GM06990 (cell line): ENCODE measurements at regions not wholly inside any gene's neighbourhood (a gene's known extent, or its start where the extent isn't known, plus 50 kb on each side); places are given as distances from the start of the nearest gene placed in this dataset.

Source experiments
- DNase-seq: peaks from one replicate; pipeline ENCODE4 v3.0.0-alpha.2; 2011; ENCODE audit not compliant: insufficient read length; ENCODE audit errors: extremely low read depth
- H3K27me3 ChIP-seq: replicated peaks from 2 replicates; pipeline ENCODE4 v1.6.0; 2011; ENCODE audit warnings: low read length; ENCODE audit not compliant: control insufficient read depth, insufficient read depth
- H3K36me3 ChIP-seq: 2 replicates; pipeline ENCODE4 v1.5.1; 2011; ENCODE audit warnings: low read length; ENCODE audit not compliant: control insufficient read depth, insufficient read depth
- H3K4me3 ChIP-seq: replicated peaks from 2 replicates; pipeline ENCODE4 v1.5.1; 2011; ENCODE audit warnings: low read depth, mild to moderate bottlenecking, control low read depth, low read length
- CTCF ChIP-seq: IDR thresholded peaks from 2 replicates; pipeline ENCODE4 v1.5.1; 2011; ENCODE audit warnings: low read length, control low read depth, mild to moderate bottlenecking, inconsistent platforms; ENCODE audit not compliant: insufficient read depth, poor library complexity, severe bottlenecking

GRCh38 chr10:44828508-44829142 is 82.5 kb upstream of the TMEM72 start:
- TF ChIP-seq CTCF, result no peak
- DNase-seq, result no peak
- Histone ChIP-seq H3K36me3 (no peaks in the 10 kb centered on the region), H3K4me3 (no peak overlapping the region), H3K27me3 (no peaks in the 10 kb centered on the region; the same call in 1 of the 2 replicates)

GRCh38 chr10:44829426-44829825 is 81.7 kb upstream of the TMEM72 start:
- DNase-seq, result no peak
- Histone ChIP-seq H3K36me3 (no peaks in the 10 kb centered on the region), H3K4me3 (no peak overlapping the region), H3K27me3 (no peaks in the 10 kb centered on the region; the same call in 1 of the 2 replicates)
- TF ChIP-seq CTCF, result no peak

- H3K36me3 ChIP-seq, result no peaks in the 10 kb centered on the region
- H3K27me3 ChIP-seq, result no peaks in the 10 kb centered on the region; the same call in 1 of the 2 replicates
- no peak for DNase-seq
Observed at GRCh38 chr10:44830022-44830421, 81.1 kb upstream of the TMEM72 start.

GRCh38 chr10:44831581-44831980 is 79.6 kb upstream of the TMEM72 start:
- DNase-seq, result no peak
- Histone ChIP-seq H3K4me3 (no peak overlapping the region), H3K27me3 (no peaks in the 10 kb centered on the region; the same call in 1 of the 2 replicates), H3K36me3 (no peaks in the 10 kb centered on the region)
- no peak for TF ChIP-seq CTCF

More at GRCh38 chr10:44830022-44830421, 81.1 kb upstream of the TMEM72 start:
- no peak for TF ChIP-seq CTCF
- H3K4me3 ChIP-seq, result no peak overlapping the region

GRCh38 chr10:44832595-44833390 is 78.3 kb upstream of the TMEM72 start:
- H3K27me3 ChIP-seq, result no peaks in the 10 kb centered on the region; the same call in 1 of the 2 replicates
- no peaks in the 10 kb centered on the region for H3K36me3 ChIP-seq
- H3K4me3 ChIP-seq, result no peak overlapping the region
- TF ChIP-seq CTCF, result no peak
- DNase-seq, result no peak
